ENCODE measurements at regions not wholly inside any gene's neighbourhood (a gene's known extent, or its start where the extent isn't known, plus 50 kb on each side); places are given as distances from the start of the nearest gene placed in this dataset.

DNA sequence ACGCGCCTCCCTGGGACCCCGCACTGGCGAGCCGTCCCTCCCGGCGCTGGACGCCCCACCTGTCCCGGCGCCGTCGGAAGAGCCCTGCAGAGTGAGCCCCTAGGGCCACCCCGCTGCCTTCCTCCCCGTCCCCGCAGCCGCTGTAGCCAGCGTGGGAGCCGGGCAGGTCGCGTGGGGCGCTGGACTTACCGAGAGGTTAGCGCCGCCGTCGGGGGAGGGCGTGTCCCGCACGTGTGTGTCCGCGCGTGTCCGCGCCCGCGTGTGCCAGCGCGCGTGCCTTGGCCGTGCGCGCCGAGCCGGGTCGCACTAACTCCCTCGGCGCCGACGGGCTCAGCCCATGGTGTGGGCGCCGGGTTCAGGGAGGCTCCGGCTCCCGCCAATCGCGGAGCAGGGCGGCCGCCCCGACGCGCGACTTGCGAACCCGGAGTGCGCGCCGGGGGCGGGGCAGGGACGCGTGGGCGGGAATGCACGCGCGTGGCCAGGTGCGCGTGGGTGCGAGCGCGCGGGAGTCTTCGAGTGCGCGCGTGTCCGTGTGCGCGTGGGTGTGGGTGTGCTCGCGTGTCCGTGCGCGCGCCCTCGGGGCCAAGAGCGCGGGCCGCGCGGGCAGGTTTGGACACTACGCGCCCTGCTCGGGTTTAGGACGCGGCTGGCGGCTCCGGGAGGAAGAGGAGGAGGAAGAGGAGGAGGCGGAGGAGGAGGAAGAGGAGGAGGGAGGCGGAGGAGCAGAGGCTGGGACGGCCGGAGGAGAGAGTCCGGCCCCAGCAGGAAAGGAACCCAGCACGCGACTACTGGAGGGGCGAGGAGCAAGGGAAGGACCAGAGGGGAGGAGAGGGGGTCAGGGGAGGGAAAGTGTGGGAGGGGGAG lies 145.2 kb upstream of the ETS2 start:
- TF ChIP-seq, protein P1, sequence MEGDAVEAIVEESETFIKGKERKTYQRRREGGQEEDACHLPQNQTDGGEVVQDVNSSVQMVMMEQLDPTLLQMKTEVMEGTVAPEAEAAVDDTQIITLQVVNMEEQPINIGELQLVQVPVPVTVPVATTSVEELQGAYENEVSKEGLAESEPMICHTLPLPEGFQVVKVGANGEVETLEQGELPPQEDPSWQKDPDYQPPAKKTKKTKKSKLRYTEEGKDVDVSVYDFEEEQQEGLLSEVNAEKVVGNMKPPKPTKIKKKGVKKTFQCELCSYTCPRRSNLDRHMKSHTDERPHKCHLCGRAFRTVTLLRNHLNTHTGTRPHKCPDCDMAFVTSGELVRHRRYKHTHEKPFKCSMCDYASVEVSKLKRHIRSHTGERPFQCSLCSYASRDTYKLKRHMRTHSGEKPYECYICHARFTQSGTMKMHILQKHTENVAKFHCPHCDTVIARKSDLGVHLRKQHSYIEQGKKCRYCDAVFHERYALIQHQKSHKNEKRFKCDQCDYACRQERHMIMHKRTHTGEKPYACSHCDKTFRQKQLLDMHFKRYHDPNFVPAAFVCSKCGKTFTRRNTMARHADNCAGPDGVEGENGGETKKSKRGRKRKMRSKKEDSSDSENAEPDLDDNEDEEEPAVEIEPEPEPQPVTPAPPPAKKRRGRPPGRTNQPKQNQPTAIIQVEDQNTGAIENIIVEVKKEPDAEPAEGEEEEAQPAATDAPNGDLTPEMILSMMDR (conservative IDR thresholded peaks at IDR 0.05 in 1 of 2, IDR thresholded peaks at IDR 0.05 in 1 of 2; ENCODE audit: low read depth in 1 of 2, low read length in 2 of 2), result no peak
- TF ChIP-seq EZH2 (IDR thresholded peaks at IDR 0.05; ENCODE audit: low read length, missing control alignments), result peak; percentile 74

All from fibroblast of lung (primary cell).